ENCODE measurements at regions not wholly inside any gene's neighbourhood (a gene's known extent, or its start where the extent isn't known, plus 50 kb on each side); places are given as distances from the start of the nearest gene placed in this dataset.

GRCh38 chr2:217443601-217444000, 559.2 kb downstream of the TNS1 start:
- no peak overlapping the region for H3K4me3 ChIP-seq (ENCODE audit: control insufficient read depth, low read depth, low read length)
- no peak for TF ChIP-seq CTCF (IDR thresholded peaks at IDR 0.05; ENCODE audit: control insufficient read depth, insufficient read depth, low read depth, low read length, missing control alignments)

GRCh38 chr2:217440000-217440399, 562.8 kb downstream of the TNS1 start:
- no peak for TF ChIP-seq CTCF (IDR thresholded peaks at IDR 0.05; ENCODE audit: control insufficient read depth, insufficient read depth, low read depth, low read length, missing control alignments)
- no peak for DNase-seq (ENCODE audit: low read depth)
- no peak overlapping the region for H3K4me3 ChIP-seq (ENCODE audit: control insufficient read depth, low read depth, low read length)

More at GRCh38 chr2:217443601-217444000, 559.2 kb downstream of the TNS1 start:
- DNase-seq (ENCODE audit: low read depth): no peak

GRCh38 chr2:217438821-217439220, 564.0 kb downstream of the TNS1 start:
- TF ChIP-seq CTCF (IDR thresholded peaks at IDR 0.05; ENCODE audit: control insufficient read depth, insufficient read depth, low read depth, low read length, missing control alignments): no peak
- H3K4me3 ChIP-seq (ENCODE audit: control insufficient read depth, low read depth, low read length): no peak overlapping the region
- no peak for DNase-seq (ENCODE audit: low read depth)

GRCh38 chr2:217438136-217438535, 564.7 kb downstream of the TNS1 start:
- DNase-seq (ENCODE audit: low read depth): no peak
- no peak overlapping the region for H3K4me3 ChIP-seq (ENCODE audit: control insufficient read depth, low read depth, low read length)
- no peak for TF ChIP-seq CTCF (IDR thresholded peaks at IDR 0.05; ENCODE audit: control insufficient read depth, insufficient read depth, low read depth, low read length, missing control alignments)

GRCh38 chr2:217437290-217437870, 565.4 kb downstream of the TNS1 start:
- no peak for DNase-seq (ENCODE audit: low read depth)
- no peak overlapping the region for H3K4me3 ChIP-seq (ENCODE audit: control insufficient read depth, low read depth, low read length)
- TF ChIP-seq CTCF (IDR thresholded peaks at IDR 0.05; ENCODE audit: control insufficient read depth, insufficient read depth, low read depth, low read length, missing control alignments): no peak

GRCh38 chr2:217436386-217436785, 566.4 kb downstream of the TNS1 start:
- no peak for TF ChIP-seq CTCF (IDR thresholded peaks at IDR 0.05; ENCODE audit: control insufficient read depth, insufficient read depth, low read depth, low read length, missing control alignments)
- DNase-seq (ENCODE audit: low read depth): no peak
- H3K4me3 ChIP-seq (ENCODE audit: control insufficient read depth, low read depth, low read length): no peak overlapping the region
